Neural progenitor cell (in vitro differentiated cells): ENCODE measurements at regions not wholly inside any gene's neighbourhood (a gene's known extent, or its start where the extent isn't known, plus 50 kb on each side); places are given as distances from the start of the nearest gene placed in this dataset.

Experiments used
- EZH2 ChIP-seq: fragments of 200-600 bp; sonication (generic); IDR thresholded peaks from 2 replicates; pipeline ENCODE4 v1.6.1; 2017; ENCODE audit warnings: antibody characterized with exemption, mild to moderate bottlenecking, moderate library complexity
- EZH2phosphoT487 ChIP-seq: fragments of 200-600 bp; sonication (generic); IDR thresholded peaks from 2 replicates; pipeline ENCODE4 v1.6.1; 2017; ENCODE audit warnings: antibody characterized with exemption
- TF ChIP-seq, protein P1 (sequence below): fragments of 200-600 bp; sonication (generic); IDR thresholded peaks from 2 replicates; pipeline ENCODE4 v1.5.1; 2017; ENCODE audit warnings: antibody characterized with exemption, mild to moderate bottlenecking

DNA sequence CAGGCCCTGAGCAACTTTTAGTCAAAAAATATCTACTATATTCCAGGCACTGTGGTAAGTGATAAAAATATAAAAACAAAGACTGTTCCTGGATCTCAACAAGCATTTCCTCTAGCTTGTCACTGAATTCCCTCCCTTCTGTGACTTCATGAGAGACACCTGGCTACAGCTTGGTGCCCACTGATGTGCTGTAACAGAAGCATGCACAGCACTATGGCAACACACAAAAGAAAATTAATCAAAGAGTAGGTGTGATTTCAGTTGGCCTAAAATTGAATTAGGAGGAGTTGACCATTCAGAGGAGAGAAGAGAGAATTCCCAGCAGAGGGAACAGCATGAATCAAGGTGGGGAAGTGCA, 158.9 kb upstream of the LPP start:
- TF ChIP-seq, protein P1, sequence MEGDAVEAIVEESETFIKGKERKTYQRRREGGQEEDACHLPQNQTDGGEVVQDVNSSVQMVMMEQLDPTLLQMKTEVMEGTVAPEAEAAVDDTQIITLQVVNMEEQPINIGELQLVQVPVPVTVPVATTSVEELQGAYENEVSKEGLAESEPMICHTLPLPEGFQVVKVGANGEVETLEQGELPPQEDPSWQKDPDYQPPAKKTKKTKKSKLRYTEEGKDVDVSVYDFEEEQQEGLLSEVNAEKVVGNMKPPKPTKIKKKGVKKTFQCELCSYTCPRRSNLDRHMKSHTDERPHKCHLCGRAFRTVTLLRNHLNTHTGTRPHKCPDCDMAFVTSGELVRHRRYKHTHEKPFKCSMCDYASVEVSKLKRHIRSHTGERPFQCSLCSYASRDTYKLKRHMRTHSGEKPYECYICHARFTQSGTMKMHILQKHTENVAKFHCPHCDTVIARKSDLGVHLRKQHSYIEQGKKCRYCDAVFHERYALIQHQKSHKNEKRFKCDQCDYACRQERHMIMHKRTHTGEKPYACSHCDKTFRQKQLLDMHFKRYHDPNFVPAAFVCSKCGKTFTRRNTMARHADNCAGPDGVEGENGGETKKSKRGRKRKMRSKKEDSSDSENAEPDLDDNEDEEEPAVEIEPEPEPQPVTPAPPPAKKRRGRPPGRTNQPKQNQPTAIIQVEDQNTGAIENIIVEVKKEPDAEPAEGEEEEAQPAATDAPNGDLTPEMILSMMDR: no peak
- TF ChIP-seq EZH2phosphoT487 (no peak), EZH2 (no peak)
